ENCODE measurements at regions not wholly inside any gene's neighbourhood (a gene's known extent, or its start where the extent isn't known, plus 50 kb on each side); places are given as distances from the start of the nearest gene placed in this dataset.
A peak's percentile ranks its signal among the peaks of the same experiment; 100 is the strongest.

- TF ChIP-seq CTCF (IDR thresholded peaks at IDR 0.05), result no peak
- no peak overlapping the region for H3K4me3 ChIP-seq
- peaks cover 0 to 20% (median 0%) of the 10 kb centered on the region in 4 donors for H3K4me1 ChIP-seq
- H3K36me3 ChIP-seq, result no peaks in the 10 kb centered on the region
- peaks cover 0 to 10% (median 0%) of the 10 kb centered on the region in 3 donors for H3K9me3 ChIP-seq
- no peak overlapping the region for H3K27ac ChIP-seq
- no peak for DNase-seq
- intact Hi-C loops (cut with DNase I; ENCODE audit: low total_unique reads), result no loop called here
- H3K27me3 ChIP-seq, result no peaks in the 10 kb centered on the region
Measured at GRCh38 chr12:19755136-19755535, 315.8 kb downstream of the AEBP2 start.

GRCh38 chr12:19757317-19757877 is 318.1 kb downstream of the AEBP2 start:
- peaks cover 0 to 10% (median 0%) of the 10 kb centered on the region in 3 donors for H3K9me3 ChIP-seq
- no peaks in the 10 kb centered on the region for H3K36me3 ChIP-seq
- no peak for DNase-seq
- H3K4me1 ChIP-seq, result peaks cover 0 to 20% (median 0%) of the 10 kb centered on the region in 4 donors
- H3K27ac ChIP-seq, result peak overlapping the region in 1 of 2 donors; percentile 19
- intact Hi-C loops (cut with DNase I; ENCODE audit: low total_unique reads), result no loop called here
- no peak overlapping the region for H3K4me3 ChIP-seq
- H3K27me3 ChIP-seq, result no peaks in the 10 kb centered on the region
- peak; percentile 72 to 75 for TF ChIP-seq CTCF (IDR thresholded peaks at IDR 0.05)

GRCh38 chr12:19759227-19759626 is 319.9 kb downstream of the AEBP2 start:
- H3K4me1 ChIP-seq, result peaks cover 0 to 23% (median 0%) of the 10 kb centered on the region in 4 donors
- intact Hi-C loops (cut with DNase I; ENCODE audit: low total_unique reads), result no loop called here
- no peak for TF ChIP-seq CTCF (IDR thresholded peaks at IDR 0.05)
- no peak for DNase-seq
- H3K27ac ChIP-seq, result no peak overlapping the region
- H3K36me3 ChIP-seq, result no peaks in the 10 kb centered on the region
- no peaks in the 10 kb centered on the region for H3K27me3 ChIP-seq
- no peak overlapping the region for H3K4me3 ChIP-seq
- no peaks in the 10 kb centered on the region for H3K9me3 ChIP-seq

- Histone ChIP-seq H3K27ac (no peak overlapping the region), H3K36me3 (no peaks in the 10 kb centered on the region), H3K4me3 (no peak overlapping the region), H3K9me3 (no peaks in the 10 kb centered on the region), H3K4me1 (peaks cover 0 to 26% (median 3%) of the 10 kb centered on the region in 4 donors), H3K27me3 (no peaks in the 10 kb centered on the region)
- intact Hi-C loops (cut with DNase I; ENCODE audit: low total_unique reads), result no loop called here
- no peak for DNase-seq
- TF ChIP-seq CTCF (IDR thresholded peaks at IDR 0.05), result no peak
Measured at GRCh38 chr12:19760611-19761010, 321.3 kb downstream of the AEBP2 start.

- H3K4me1 ChIP-seq, result peaks cover 0 to 26% (median 3%) of the 10 kb centered on the region in 4 donors
- H3K4me3 ChIP-seq, result no peak overlapping the region
- intact Hi-C loops (cut with DNase I; ENCODE audit: low total_unique reads), result no loop called here
- H3K27me3 ChIP-seq, result no peaks in the 10 kb centered on the region
- no peaks in the 10 kb centered on the region for H3K9me3 ChIP-seq
- TF ChIP-seq CTCF (IDR thresholded peaks at IDR 0.05), result no peak
- no peaks in the 10 kb centered on the region for H3K36me3 ChIP-seq
- H3K27ac ChIP-seq, result no peak overlapping the region
- DNase-seq, result no peak
Measured at GRCh38 chr12:19761463-19761862, 322.2 kb downstream of the AEBP2 start.

GRCh38 chr12:19763488-19763887 is 324.2 kb downstream of the AEBP2 start:
- Histone ChIP-seq H3K36me3 (no peaks in the 10 kb centered on the region), H3K27me3 (no peaks in the 10 kb centered on the region), H3K27ac (no peak overlapping the region), H3K4me3 (no peak overlapping the region), H3K4me1 (peaks cover 0 to 16% (median 3%) of the 10 kb centered on the region in 4 donors), H3K9me3 (no peaks in the 10 kb centered on the region)
- intact Hi-C loops (cut with DNase I; ENCODE audit: low total_unique reads), result no loop called here
- DNase-seq, result no peak
- TF ChIP-seq CTCF (IDR thresholded peaks at IDR 0.05), result no peak
